OCI-LY1 (cell line): ENCODE measurements at regions not wholly inside any gene's neighbourhood (a gene's known extent, or its start where the extent isn't known, plus 50 kb on each side); places are given as distances from the start of the nearest gene placed in this dataset.
"Not testable (repeated sequence)": the region's sequence is repeated elsewhere in the genome, so short reads cannot be mapped to it uniquely, and the experiment has no call there.

Experiments used
- H2AFZ ChIP-seq: fragments of 200-600 bp; sonication (generic), shearing (Covaris generic); 2 replicates; pipeline ENCODE4 v1.6.0; 2014; ENCODE audit warnings: antibody characterized with exemption, mild to moderate bottlenecking, low read length
- H3F3A ChIP-seq: fragments of 200-600 bp; sonication (generic), shearing (Covaris generic); 2 replicates; pipeline ENCODE4 v1.6.0; 2014; ENCODE audit warnings: mild to moderate bottlenecking, antibody characterized with exemption, low read length, moderate library complexity; ENCODE audit not compliant: insufficient read depth
- H3K27ac ChIP-seq: fragments of 200-600 bp; sonication (generic); 2 replicates; pipeline ENCODE4 v1.5.1; 2014; ENCODE audit warnings: low read length, mixed run types, mild to moderate bottlenecking, low read depth; ENCODE audit not compliant: poor library complexity, severe bottlenecking
- H3K27me3 ChIP-seq: fragments of 200-600 bp; sonication (generic); 2 replicates; pipeline ENCODE4 v1.6.0; 2014; ENCODE audit warnings: antibody characterized with exemption, mild to moderate bottlenecking, low read length, moderate library complexity; ENCODE audit not compliant: insufficient read depth
- H3K36me3 ChIP-seq: fragments of 200-600 bp; sonication (generic); 2 replicates; pipeline ENCODE4 v1.6.1; 2014; ENCODE audit warnings: mild to moderate bottlenecking, antibody characterized with exemption, low read length, moderate library complexity, mixed read lengths; ENCODE audit not compliant: insufficient read depth
- H3K4me1 ChIP-seq: fragments of 200-600 bp; sonication (generic); 2 replicates; pipeline ENCODE4 v1.5.1; 2014; ENCODE audit warnings: mild to moderate bottlenecking, low read length, moderate library complexity; ENCODE audit not compliant: insufficient read depth, severe bottlenecking
- H3K4me2 ChIP-seq: fragments of 200-600 bp; sonication (generic), shearing (Covaris generic); 2 replicates; pipeline ENCODE4 v1.6.1; 2014; ENCODE audit warnings: low read length
- H3K4me3 ChIP-seq: fragments of 200-600 bp; sonication (generic); 2 replicates; pipeline ENCODE4 v1.5.1; 2014; ENCODE audit warnings: low read length, low read depth, mild to moderate bottlenecking, mixed read lengths; ENCODE audit not compliant: poor library complexity, severe bottlenecking
- H3K79me2 ChIP-seq: fragments of 200-600 bp; shearing (Covaris generic); 2 replicates; pipeline ENCODE4 v1.6.1; 2016; ENCODE audit warnings: mixed run types, low read length, mixed read lengths; ENCODE audit not compliant: insufficient read depth
- H3K9ac ChIP-seq: fragments of 200-600 bp; sonication (generic), shearing (Covaris generic); 2 replicates; pipeline ENCODE4 v1.6.1; 2014; ENCODE audit warnings: mild to moderate bottlenecking, low read length, mixed read lengths
- H3K9me2 ChIP-seq: fragments of 200-600 bp; sonication (generic), shearing (Covaris generic); 2 replicates; pipeline ENCODE4 v1.6.1; 2014; ENCODE audit warnings: low read depth, mild to moderate bottlenecking, low read length, mixed read lengths
- H3K9me3 ChIP-seq: fragments of 200-600 bp; shearing (Covaris generic); 2 replicates; pipeline ENCODE4 v1.6.1; 2014; ENCODE audit warnings: low read length, mixed read lengths
- H4K20me1 ChIP-seq: fragments of 200-600 bp; sonication (generic), shearing (Covaris generic); 2 replicates; pipeline ENCODE4 v1.6.0; 2016; ENCODE audit warnings: mild to moderate bottlenecking, low read length; ENCODE audit not compliant: insufficient read depth
- CTCF ChIP-seq: fragments of 200-600 bp; sonication (generic), shearing (Covaris generic); IDR thresholded peaks from 2 replicates; pipeline ENCODE4 v1.5.1; 2017; ENCODE audit warnings: mild to moderate bottlenecking, antibody characterized with exemption, low read length, moderate library complexity, mixed read lengths
- EZH2 ChIP-seq: fragments of 200-600 bp; sonication (generic), shearing (Covaris generic); IDR thresholded peaks from 2 replicates; pipeline ENCODE4 v1.8.0; 2017; ENCODE audit warnings: borderline replicate concordance, mixed run types, mild to moderate bottlenecking, antibody characterized with exemption, low read length, moderate library complexity, mixed read lengths

GRCh38 chr17:69684251-69684650 lies 269.8 kb downstream of the MAP2K6 start:
- no peaks in the 10 kb centered on the region for H3K4me1 ChIP-seq
- no peak overlapping the region for H3K9ac ChIP-seq
- no peaks in the 10 kb centered on the region for H3K79me2 ChIP-seq
- no peaks in the 10 kb centered on the region for H3K9me3 ChIP-seq
- no peak overlapping the region for H3K27ac ChIP-seq
- no peaks in the 10 kb centered on the region for H3F3A ChIP-seq
- no peaks in the 10 kb centered on the region for H3K36me3 ChIP-seq
- TF ChIP-seq CTCF (no peak), EZH2 (no peak)
- no peak overlapping the region for H3K4me2 ChIP-seq
- no peak overlapping the region for H3K4me3 ChIP-seq
- no peaks in the 10 kb centered on the region for H4K20me1 ChIP-seq
- H3K9me2 ChIP-seq, result no peaks in the 10 kb centered on the region
- no peak overlapping the region for H2AFZ ChIP-seq
- no peaks in the 10 kb centered on the region for H3K27me3 ChIP-seq

- not testable (repeated sequence) for H3K4me2 ChIP-seq, H3K9me3 ChIP-seq, H3K27ac ChIP-seq, H3K9ac ChIP-seq, H2AFZ ChIP-seq, H3K27me3 ChIP-seq, H3K79me2 ChIP-seq, H3K36me3 ChIP-seq, H3K4me3 ChIP-seq, H3K9me2 ChIP-seq, H3K4me1 ChIP-seq, H4K20me1 ChIP-seq, H3F3A ChIP-seq
Measured at GRCh38 chr17:69685150-69685549, 270.7 kb downstream of the MAP2K6 start.

GRCh38 chr17:69690531-69690930 lies 276.0 kb downstream of the MAP2K6 start:
- no peak overlapping the region for H3K4me3 ChIP-seq
- TF ChIP-seq EZH2 (no peak), CTCF (no peak)

GRCh38 chr17:69692171-69692570 lies 277.7 kb downstream of the MAP2K6 start:
- no peaks in the 10 kb centered on the region for H3F3A ChIP-seq
- no peak overlapping the region for H2AFZ ChIP-seq
- H3K27ac ChIP-seq, result no peak overlapping the region
- H3K4me1 ChIP-seq, result no peaks in the 10 kb centered on the region
- H3K79me2 ChIP-seq, result no peaks in the 10 kb centered on the region
- no peaks in the 10 kb centered on the region for H4K20me1 ChIP-seq
- peaks cover 5% of the 10 kb centered on the region; the same call in 1 of the 2 replicates for H3K9me3 ChIP-seq
- no peaks in the 10 kb centered on the region for H3K9me2 ChIP-seq
- H3K9ac ChIP-seq, result no peak overlapping the region
- TF ChIP-seq EZH2 (no peak), CTCF (no peak)
- H3K4me2 ChIP-seq, result no peak overlapping the region
- H3K4me3 ChIP-seq, result no peak overlapping the region
- H3K36me3 ChIP-seq, result no peaks in the 10 kb centered on the region
- H3K27me3 ChIP-seq, result no peaks in the 10 kb centered on the region

More at GRCh38 chr17:69690531-69690930, 276.0 kb downstream of the MAP2K6 start:
- Histone ChIP-seq H3K27ac (no peak overlapping the region), H3K27me3 (no peaks in the 10 kb centered on the region), H2AFZ (no peak overlapping the region), H3K9me2 (no peaks in the 10 kb centered on the region), H3K4me1 (no peaks in the 10 kb centered on the region), H3K9ac (no peak overlapping the region), H4K20me1 (no peaks in the 10 kb centered on the region), H3K9me3 (no peaks in the 10 kb centered on the region), H3K36me3 (no peaks in the 10 kb centered on the region), H3K4me2 (no peak overlapping the region), H3K79me2 (no peaks in the 10 kb centered on the region), H3F3A (no peaks in the 10 kb centered on the region)
